ENCODE measurements at regions not wholly inside any gene's neighbourhood (a gene's known extent, or its start where the extent isn't known, plus 50 kb on each side); places are given as distances from the start of the nearest gene placed in this dataset.

DNA sequence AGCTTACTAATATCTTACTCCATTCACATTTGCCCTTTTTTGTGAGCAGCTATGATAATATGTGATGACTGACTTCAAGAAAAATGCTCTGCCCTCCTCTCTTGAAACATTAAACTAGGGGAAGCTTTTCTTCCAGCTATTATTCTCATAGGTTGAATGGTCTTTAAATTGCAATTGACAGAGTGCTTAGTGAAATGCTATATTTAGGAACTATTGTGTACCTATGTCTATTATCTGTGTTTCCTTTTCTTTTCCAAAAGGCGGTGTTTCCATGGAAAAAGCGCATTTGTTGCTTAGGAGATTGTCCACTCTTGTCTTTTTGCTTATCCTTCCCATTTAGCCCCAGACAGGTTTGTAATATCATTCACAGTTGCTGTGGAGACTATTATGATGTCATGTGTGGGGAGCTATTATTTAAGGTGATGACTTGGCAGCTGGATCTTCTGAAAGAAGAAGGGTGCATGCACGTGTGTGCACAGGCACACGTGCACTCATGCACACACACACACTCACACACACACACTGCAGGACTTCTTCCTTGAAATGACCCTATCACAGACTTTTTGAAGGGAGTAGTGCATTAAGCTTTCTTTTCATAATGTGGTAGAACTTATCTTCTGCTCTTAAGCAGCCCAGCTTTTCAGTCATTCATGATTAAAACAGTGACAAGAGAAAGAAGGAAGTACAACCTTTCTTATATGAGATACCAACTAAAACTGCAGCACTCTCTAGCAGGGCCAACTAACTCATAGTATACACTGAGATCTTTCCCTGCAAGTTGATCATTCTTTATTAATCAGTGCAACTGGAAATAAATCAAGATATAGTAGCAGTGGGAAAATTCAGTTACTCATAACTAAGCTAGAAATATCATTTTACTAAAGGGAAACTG lies 340.8 kb upstream of the MTNR1B start:
- WGBS = 76% methylated on average over 4 of the region's 4 CpGs
- no peak for DNase-seq (ENCODE audit: low spot score)
- Histone ChIP-seq H3K4me1 (ENCODE audit: control insufficient read depth in 4 of 4, insufficient read depth in 4 of 4, low read length in 3 of 4) (no peaks in the 10 kb centered on the region), H3K27me3 (ENCODE audit: control insufficient read depth in 4 of 4, insufficient read depth in 4 of 4, low read length in 3 of 4) (no peaks in the 10 kb centered on the region), H3K4me3 (ENCODE audit: low read depth in 1 of 3, low read length in 3 of 3) (no peak overlapping the region), H3K27ac (ENCODE audit: low read depth in 1 of 2, low read length in 2 of 2) (no peak overlapping the region), H3K9me3 (ENCODE audit: control insufficient read depth in 4 of 4, low read length in 3 of 4) (no peaks in the 10 kb centered on the region), H3K36me3 (ENCODE audit: control insufficient read depth in 4 of 4, insufficient read depth in 3 of 4, low read depth in 1 of 4, low read length in 3 of 4) (no peaks in the 10 kb centered on the region), H3K9ac (ENCODE audit: low read depth in 1 of 2, low read length in 2 of 2) (no peak overlapping the region)
- TF ChIP-seq JUND (IDR thresholded peaks at IDR 0.05) (no peak), FOXA1 (IDR thresholded peaks at IDR 0.05) (no peak), RAD21 (IDR thresholded peaks at IDR 0.05) (no peak), RXRA (IDR thresholded peaks at IDR 0.05) (no peak), FOXA2 (IDR thresholded peaks at IDR 0.05) (no peak), GABPA (IDR thresholded peaks at IDR 0.05 in 1 of 2, conservative IDR thresholded peaks at IDR 0.05 in 1 of 2) (no peak), TAF1 (conservative IDR thresholded peaks at IDR 0.05) (no peak), YY1 (IDR thresholded peaks at IDR 0.05) (no peak), SP1 (IDR thresholded peaks at IDR 0.05) (no peak), HNF4A (conservative IDR thresholded peaks at IDR 0.05) (no peak), HNF4G (IDR thresholded peaks at IDR 0.05) (no peak)
- TF ChIP-seq, protein P1, sequence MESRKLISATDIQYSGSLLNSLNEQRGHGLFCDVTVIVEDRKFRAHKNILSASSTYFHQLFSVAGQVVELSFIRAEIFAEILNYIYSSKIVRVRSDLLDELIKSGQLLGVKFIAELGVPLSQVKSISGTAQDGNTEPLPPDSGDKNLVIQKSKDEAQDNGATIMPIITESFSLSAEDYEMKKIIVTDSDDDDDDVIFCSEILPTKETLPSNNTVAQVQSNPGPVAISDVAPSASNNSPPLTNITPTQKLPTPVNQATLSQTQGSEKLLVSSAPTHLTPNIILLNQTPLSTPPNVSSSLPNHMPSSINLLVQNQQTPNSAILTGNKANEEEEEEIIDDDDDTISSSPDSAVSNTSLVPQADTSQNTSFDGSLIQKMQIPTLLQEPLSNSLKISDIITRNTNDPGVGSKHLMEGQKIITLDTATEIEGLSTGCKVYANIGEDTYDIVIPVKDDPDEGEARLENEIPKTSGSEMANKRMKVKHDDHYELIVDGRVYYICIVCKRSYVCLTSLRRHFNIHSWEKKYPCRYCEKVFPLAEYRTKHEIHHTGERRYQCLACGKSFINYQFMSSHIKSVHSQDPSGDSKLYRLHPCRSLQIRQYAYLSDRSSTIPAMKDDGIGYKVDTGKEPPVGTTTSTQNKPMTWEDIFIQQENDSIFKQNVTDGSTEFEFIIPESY (IDR thresholded peaks at IDR 0.05) = no peak
- TF ChIP-seq, protein P2, sequence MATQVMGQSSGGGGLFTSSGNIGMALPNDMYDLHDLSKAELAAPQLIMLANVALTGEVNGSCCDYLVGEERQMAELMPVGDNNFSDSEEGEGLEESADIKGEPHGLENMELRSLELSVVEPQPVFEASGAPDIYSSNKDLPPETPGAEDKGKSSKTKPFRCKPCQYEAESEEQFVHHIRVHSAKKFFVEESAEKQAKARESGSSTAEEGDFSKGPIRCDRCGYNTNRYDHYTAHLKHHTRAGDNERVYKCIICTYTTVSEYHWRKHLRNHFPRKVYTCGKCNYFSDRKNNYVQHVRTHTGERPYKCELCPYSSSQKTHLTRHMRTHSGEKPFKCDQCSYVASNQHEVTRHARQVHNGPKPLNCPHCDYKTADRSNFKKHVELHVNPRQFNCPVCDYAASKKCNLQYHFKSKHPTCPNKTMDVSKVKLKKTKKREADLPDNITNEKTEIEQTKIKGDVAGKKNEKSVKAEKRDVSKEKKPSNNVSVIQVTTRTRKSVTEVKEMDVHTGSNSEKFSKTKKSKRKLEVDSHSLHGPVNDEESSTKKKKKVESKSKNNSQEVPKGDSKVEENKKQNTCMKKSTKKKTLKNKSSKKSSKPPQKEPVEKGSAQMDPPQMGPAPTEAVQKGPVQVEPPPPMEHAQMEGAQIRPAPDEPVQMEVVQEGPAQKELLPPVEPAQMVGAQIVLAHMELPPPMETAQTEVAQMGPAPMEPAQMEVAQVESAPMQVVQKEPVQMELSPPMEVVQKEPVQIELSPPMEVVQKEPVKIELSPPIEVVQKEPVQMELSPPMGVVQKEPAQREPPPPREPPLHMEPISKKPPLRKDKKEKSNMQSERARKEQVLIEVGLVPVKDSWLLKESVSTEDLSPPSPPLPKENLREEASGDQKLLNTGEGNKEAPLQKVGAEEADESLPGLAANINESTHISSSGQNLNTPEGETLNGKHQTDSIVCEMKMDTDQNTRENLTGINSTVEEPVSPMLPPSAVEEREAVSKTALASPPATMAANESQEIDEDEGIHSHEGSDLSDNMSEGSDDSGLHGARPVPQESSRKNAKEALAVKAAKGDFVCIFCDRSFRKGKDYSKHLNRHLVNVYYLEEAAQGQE (IDR thresholded peaks at IDR 0.05) = no peak
- TF ChIP-seq, protein P3, sequence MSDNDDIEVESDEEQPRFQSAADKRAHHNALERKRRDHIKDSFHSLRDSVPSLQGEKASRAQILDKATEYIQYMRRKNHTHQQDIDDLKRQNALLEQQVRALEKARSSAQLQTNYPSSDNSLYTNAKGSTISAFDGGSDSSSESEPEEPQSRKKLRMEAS (IDR thresholded peaks at IDR 0.05) = no peak
- TF ChIP-seq, protein P4, sequence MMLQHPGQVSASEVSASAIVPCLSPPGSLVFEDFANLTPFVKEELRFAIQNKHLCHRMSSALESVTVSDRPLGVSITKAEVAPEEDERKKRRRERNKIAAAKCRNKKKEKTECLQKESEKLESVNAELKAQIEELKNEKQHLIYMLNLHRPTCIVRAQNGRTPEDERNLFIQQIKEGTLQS (IDR thresholded peaks at IDR 0.05) = no peak

DNA sequence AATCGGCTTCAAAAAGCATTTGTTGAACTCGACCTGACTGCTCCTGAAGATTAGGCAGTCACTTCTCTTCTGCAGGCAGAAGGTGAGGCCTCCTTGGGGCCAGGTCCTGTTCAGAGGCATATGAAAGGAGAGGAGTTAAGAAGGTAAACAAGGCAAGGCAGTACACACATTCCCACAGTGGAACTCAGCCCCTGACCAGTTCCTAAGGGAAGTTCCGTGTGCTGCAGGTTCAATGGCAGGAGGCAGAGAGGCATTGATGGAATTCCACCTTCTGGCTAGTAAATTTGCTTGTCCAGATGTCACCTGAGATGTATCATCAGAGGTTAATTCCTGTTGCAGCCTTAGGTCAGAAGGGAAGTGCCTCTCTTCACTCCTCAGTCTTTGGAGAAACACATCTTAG lies 337.0 kb upstream of the MTNR1B start:
- Histone ChIP-seq H3K36me3 (ENCODE audit: control insufficient read depth in 4 of 4, insufficient read depth in 3 of 4, low read depth in 1 of 4, low read length in 3 of 4) (no peaks in the 10 kb centered on the region), H3K9me3 (ENCODE audit: control insufficient read depth in 4 of 4, low read length in 3 of 4) (no peaks in the 10 kb centered on the region), H3K9ac (ENCODE audit: low read depth in 1 of 2, low read length in 2 of 2) (no peak overlapping the region), H3K27ac (ENCODE audit: low read depth in 1 of 2, low read length in 2 of 2) (no peak overlapping the region), H3K4me1 (ENCODE audit: control insufficient read depth in 4 of 4, insufficient read depth in 4 of 4, low read length in 3 of 4) (no peaks in the 10 kb centered on the region), H3K4me3 (ENCODE audit: low read depth in 1 of 3, low read length in 3 of 3) (no peak overlapping the region), H3K27me3 (ENCODE audit: control insufficient read depth in 4 of 4, insufficient read depth in 4 of 4, low read length in 3 of 4) (no peaks in the 10 kb centered on the region)
- no peak for DNase-seq (ENCODE audit: low spot score)
- TF ChIP-seq, protein P5, sequence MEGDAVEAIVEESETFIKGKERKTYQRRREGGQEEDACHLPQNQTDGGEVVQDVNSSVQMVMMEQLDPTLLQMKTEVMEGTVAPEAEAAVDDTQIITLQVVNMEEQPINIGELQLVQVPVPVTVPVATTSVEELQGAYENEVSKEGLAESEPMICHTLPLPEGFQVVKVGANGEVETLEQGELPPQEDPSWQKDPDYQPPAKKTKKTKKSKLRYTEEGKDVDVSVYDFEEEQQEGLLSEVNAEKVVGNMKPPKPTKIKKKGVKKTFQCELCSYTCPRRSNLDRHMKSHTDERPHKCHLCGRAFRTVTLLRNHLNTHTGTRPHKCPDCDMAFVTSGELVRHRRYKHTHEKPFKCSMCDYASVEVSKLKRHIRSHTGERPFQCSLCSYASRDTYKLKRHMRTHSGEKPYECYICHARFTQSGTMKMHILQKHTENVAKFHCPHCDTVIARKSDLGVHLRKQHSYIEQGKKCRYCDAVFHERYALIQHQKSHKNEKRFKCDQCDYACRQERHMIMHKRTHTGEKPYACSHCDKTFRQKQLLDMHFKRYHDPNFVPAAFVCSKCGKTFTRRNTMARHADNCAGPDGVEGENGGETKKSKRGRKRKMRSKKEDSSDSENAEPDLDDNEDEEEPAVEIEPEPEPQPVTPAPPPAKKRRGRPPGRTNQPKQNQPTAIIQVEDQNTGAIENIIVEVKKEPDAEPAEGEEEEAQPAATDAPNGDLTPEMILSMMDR (IDR thresholded peaks at IDR 0.05; ENCODE audit: low read depth, low read length, missing input control) = no peak
- no peak for TF ChIP-seq NR2F2 (IDR thresholded peaks at IDR 0.05)
- TF ChIP-seq, protein P2 (IDR thresholded peaks at IDR 0.05) = no peak
- no peak for TF ChIP-seq TAF1 (conservative IDR thresholded peaks at IDR 0.05)
- TF ChIP-seq, protein P1 (IDR thresholded peaks at IDR 0.05) = no peak
- no peak for TF ChIP-seq RAD21 (IDR thresholded peaks at IDR 0.05)
- no peak for TF ChIP-seq YY1 (IDR thresholded peaks at IDR 0.05)
- WGBS = 40% methylated on average over 3 of the region's 3 CpGs

Data from liver (tissue), 8 donors.